GM19023 (cell line): ENCODE measurements at regions not wholly inside any gene's neighbourhood (a gene's known extent, or its start where the extent isn't known, plus 50 kb on each side); places are given as distances from the start of the nearest gene placed in this dataset.
A peak's percentile ranks its signal among the peaks of the same experiment; 100 is the strongest.
"Not testable (repeated sequence)": the region's sequence is repeated elsewhere in the genome, so short reads cannot be mapped to it uniquely, and the experiment has no call there.

Experiments used
- ATAC-seq: cut with Tn5 transposase; IDR thresholded peaks from one replicate; pipeline ENCODE4 v1.9.1; 2021; ENCODE audit warnings: mild to moderate bottlenecking, moderate library complexity; ENCODE audit not compliant: unreplicated experiment

DNA sequence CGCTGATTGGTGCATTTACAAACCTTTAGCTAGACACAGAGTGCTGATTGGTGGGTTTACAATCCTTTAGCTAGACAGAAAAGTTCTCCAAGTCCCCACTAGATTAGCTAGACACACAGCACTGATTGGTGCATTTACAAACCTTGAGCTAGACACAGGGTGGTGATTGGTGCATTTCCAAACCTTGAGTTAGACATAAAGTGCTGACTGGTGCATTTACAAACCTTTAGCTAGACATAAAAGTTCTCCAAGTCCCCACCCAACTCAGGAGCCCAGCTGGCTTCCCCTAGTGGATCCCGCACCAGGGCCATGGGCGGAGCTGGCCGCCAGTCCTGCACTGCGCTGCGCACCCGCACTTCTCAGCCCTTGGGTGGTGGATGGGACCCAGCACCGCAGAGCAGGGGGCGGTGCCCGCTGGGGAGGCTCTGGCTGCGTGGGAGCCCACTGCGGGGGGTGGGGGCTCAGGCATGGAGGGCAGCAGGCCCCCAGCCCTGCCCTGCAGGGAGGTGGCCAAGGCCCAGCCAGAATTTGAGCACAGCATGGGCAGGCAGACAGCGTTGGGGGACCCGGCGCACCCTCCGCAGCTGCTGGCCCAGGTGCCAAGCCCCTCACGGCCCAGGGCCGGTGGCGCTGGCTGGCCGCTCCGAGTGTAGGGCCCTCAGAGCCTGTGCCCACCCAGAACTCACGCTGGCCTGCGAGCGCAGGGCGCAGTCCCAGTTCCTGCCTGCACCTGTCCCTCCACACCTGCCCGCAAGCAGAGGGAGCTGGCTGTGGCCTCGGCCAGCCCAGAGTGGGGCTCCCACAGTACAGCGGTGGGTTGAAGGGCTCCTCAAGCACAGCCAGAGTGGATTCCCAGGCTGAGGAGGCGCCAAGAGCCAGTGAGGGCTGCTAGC lies 608.9 kb upstream of the LCORL start:
- no peak for ATAC-seq

DNA sequence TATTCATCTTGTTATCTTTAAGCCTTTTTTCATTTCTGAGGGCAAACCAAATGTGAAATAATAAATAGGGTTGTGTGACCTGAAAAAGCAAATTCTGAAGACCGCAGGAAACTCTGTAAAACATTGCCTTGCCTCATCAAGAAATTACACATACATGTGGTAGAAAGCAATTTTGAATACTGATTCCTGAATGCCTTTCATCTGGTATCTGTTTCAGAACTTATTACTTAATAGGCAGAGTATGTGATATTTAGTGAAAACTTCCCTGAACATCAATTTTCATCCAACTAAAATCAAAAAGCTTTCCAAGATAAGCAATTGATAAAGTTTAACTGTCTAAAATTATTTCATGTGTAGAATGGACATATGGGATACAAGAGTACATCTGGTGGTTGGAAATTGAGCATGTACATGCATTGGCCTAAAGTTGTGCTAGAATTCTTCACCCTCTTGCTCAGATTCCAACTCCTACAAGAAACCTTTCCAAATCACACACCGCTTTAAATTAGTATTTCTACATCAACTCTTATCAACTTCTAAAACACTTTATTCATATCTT lies 606.0 kb upstream of the LCORL start:
- ATAC-seq, result no peak

DNA sequence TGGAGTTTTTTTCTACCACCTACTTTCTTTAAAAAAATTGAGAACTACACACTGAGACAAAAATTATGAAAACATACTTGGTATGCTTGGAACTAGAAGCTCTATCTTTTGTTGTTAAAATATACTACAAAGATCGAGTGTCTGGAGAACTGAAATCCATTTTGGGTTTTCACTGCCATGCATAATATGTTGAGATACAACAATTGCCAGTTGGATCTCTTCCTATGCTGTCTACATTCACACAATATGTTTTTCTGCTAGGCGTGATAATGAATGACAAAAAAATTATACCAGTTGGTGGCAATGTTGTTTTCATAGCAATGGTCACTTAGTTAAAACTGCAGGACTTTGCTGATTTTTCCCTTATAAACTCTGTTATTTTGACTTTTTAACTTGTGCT lies 605.4 kb upstream of the LCORL start:
- no peak for ATAC-seq

DNA sequence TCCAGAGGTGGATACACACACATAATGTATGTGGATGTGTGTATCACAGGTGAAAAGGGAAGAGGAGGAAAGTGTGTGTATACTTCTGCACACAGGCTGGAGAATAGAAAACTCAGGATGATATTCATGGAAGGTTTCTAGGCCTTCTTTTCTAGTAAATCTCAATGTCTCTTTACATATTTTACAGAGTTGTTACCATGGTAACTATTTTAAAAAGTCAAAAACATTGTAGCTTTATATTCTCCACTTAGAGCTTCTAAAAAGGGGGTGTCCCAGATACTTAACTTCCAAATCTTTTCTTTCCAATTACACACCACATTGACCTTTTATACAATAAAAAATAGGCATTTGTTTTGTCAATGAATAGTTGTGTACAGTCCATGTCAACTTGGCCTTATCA lies 604.8 kb upstream of the LCORL start:
- no peak for ATAC-seq

DNA sequence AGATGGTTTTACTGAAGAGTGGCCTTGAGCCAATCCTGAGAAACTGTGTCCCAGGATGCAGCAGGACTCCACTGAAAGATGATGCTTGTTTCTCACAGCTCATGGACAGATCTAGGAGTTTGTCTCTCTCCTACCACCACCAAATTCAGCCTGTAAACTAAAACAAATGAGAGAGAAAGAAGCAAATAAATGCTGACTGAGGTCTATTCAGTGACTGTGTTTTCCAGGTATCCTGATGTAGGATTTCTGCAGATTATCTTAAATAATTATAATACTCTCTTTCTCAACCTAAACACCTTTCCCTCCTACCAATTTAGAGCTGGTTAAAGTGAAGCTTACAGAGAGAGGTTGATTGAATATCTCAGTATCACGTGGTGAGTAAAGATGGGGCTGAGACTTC lies 599.6 kb upstream of the LCORL start:
- no peak for ATAC-seq

DNA sequence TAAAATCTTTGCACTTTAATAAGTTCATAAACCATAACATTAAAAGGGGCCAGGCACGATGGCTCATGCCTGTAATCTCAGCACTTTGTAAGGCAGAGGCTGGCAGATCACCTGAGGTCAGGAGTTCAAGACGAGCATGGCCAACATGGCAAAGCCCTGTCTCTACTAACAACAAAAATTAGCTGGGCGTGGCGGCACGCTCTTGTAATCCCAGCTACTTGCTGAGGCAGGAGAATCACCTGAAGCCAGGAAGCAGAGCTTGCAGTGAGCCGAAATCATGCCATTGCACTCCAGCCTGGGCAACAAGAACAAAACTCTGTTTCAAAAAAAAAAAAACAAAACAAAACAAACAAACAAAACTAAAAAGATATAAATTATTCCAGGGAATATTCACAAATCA lies 595.2 kb upstream of the LCORL start:
- ATAC-seq, result no peak

DNA sequence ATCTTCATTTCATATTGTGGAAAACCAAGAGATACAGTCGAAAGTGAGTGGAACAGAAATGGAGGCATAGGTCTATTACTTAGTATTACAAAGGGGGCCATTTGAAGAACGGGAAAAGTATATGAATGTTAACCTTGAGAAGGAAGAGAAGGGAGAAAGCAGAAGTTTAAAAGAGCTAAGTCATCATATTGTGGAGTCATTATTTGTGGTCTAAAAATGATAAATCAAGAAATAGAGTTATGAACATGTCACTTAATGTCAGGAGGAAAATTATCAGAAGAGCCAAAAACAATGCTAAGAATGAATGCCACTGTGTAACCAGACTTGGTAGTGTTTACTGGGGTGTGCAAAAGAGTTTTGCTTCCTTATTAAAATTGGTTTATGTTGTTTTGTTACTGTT lies 589.5 kb upstream of the LCORL start:
- no peak for ATAC-seq

DNA sequence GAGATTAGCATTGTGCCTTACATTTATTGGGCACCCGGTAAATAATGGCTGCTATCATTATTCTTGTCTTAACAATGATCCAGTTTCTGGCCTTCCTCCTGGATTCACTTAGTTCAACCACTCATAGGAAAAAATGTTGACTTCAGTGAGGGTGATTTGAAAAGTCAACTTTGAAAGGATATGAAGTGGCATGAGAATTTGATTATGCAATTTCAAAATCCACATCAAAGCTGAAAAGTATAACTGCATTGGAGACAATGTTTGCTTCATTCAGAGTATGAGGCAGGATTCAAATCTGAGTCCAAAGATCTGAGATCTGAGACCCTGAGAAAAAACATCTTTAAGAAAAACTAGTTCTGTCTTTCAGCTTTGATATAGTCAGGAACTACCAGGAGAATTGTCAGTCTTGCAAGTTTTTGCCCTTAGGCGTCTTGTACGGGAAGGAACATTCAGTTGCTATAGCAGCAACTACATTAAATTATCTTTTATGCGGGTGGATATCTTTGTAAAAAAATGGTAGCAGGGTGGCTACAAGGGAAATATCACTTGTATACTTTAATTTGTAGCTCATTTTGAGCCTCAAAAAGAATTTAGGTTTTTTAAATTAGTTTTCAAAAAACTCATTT lies 587.5 kb upstream of the LCORL start:
- no peak for ATAC-seq

DNA sequence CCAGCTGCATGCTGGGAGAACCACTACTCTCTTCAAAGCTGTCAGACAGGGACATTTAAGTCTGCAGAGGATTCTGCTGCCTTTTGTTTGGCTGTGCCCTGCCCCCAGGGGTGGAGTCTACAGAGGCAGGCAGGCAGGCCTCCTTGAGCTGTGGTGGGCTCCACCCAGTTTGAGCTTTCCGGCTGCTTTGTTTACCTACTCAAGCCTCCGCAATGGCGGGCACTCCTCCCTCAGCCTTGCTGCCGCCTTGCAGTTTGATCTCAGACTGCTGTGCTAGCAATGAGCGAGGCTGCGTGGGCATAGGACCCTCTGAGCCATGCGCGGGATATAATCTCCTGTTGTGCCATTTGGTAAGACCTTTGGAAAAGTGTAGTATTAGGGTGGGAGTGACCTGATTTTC lies 581.1 kb upstream of the LCORL start:
- ATAC-seq, result not testable (repeated sequence)

DNA sequence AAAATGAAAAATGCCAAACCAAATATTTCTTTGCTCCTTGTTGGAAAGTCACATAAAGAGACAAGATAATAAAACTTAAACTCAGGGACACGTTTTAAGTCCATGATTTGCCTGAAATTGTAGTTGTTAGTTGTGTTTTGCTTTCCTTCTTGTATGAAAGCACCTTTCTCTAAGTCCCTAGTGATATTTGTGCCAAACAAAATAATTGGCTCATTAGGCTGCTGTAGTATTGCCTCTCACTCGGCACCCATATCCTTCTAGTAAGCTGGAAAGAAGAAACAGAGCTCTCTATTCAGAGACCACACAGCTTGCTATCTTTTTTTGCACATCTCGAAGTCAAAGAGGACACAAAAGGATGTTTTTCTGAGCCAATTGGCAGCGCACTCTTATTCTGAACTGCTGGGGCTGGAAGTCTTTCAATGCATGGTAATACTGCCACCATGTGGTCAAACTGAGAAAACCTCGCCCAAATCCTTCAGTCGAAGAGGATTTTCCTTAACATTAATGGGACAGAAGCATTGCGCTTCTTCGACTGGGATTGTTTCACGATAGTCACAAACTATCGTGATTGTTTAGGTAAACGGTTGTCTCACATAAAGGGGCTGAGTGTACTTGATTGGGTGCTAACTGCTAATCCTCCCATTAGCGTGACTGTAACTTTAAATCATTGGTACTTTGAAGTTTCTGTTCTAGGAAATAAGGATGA lies 571.9 kb upstream of the LCORL start:
- peak; percentile 85 for ATAC-seq

DNA sequence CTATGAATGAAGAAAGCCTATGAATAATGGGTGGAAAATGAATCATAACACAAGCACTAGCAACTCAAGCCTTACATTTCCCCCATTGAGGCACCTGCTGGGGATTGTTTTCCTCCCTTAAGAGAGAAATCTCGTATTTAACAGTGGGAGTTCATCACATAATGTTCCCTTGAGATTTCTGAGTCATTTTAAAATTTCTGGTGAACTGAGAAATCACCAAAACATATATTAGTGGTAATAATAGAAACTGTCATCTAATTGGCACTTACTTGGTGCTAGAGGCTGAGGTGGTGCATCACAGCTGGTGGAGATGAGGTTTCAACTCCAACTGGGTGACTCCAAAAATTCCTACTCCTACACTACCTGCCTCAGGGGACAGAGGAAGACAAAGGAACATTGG lies 561.3 kb upstream of the LCORL start:
- ATAC-seq, result no peak

DNA sequence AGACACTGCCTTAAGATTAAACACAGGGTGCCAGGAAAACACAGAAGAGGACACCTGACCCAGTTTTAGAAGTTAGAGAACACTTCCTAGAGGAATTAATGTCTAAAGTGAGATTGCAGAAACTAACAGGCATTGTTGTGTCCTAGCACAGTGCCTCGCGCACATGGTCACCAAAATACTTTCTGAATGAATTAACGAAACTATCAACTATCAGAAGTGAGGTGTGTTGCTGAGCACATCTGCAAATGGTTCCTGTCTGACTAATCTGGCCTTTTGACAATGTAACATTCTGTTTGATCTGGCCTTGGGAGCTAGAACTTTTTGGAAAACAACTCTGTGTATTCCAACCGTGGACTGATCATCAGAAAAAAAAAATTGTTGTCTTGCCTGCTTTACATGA lies 556.8 kb upstream of the LCORL start:
- ATAC-seq, result no peak

DNA sequence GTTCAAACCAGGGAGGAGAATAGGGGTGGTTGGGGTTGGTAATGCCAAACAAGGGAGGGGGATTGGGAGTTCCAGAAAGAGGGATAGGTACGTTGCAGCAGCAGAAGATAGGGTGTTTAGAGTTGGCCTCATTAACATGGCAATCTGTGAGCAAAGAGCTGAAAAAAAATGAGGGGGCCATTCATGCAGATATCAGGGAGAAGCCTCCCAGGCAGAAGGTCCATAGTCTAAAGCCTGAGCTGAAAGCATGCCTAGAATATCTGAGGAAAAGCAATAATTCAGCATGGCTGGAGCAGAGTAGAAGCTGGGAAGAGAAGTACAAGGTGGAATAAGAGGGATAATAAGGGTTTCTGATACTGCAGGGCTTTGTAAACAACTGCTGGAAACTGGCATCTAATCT lies 550.9 kb upstream of the LCORL start:
- no peak for ATAC-seq

DNA sequence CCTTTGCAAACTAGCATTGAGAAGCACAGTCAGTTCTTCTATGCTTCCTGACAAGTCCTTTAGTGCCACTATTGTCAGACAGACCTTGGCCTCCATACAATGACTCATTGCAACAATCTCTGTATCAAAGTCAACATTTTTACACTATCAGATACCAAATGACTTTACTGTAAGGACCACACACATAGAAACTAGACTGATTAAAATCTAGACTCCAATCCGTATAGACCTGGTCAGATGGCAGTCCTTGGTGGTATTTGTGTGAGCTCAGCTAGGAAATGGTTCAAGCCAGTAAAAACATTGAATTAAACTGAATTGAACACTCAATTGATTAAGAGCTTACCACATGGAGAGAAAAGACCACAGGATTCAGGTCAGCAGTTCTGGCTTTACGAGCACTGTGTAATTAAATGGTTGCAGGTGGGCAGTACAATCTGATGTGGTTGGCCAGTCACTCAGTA lies 549.8 kb upstream of the LCORL start:
- no peak for ATAC-seq

DNA sequence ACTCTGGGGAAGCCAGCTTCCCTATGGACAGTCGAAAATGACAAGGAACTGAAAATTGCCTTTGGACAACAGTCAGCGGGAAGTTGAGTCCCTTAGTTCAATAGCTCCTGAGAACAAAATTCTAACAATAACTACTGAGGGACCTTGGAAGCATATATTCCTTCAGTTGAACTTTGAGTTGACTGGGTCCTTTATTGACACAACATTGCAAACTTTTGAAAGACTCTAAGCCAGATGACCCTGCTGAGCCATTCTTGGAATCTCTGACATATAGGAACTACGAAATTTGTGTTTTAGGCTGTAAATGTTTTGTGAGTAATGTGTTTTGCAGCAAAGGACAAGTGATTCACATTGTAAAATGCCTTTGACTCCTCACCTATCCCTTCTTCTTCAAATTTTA lies 548.8 kb upstream of the LCORL start:
- no peak for ATAC-seq

DNA sequence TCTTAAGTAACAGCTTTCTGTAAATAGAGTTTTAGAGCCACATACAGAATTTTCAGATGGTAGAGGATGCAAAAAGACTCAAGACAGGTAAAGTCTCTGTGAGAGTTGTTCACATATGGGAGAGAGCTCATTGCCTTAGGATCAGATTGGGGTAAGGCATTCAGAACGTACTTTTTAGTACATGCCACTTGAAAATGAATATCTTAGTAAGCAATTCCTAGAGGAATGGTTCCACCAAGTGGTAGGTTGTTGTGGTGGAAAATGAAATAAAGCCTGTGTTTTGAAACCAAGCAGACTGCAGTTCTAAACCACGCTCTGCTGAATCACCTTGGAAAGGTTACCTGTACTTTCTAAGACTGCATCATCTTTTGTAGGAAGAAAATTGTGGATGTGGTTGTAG lies 547.0 kb upstream of the LCORL start:
- no peak for ATAC-seq

DNA sequence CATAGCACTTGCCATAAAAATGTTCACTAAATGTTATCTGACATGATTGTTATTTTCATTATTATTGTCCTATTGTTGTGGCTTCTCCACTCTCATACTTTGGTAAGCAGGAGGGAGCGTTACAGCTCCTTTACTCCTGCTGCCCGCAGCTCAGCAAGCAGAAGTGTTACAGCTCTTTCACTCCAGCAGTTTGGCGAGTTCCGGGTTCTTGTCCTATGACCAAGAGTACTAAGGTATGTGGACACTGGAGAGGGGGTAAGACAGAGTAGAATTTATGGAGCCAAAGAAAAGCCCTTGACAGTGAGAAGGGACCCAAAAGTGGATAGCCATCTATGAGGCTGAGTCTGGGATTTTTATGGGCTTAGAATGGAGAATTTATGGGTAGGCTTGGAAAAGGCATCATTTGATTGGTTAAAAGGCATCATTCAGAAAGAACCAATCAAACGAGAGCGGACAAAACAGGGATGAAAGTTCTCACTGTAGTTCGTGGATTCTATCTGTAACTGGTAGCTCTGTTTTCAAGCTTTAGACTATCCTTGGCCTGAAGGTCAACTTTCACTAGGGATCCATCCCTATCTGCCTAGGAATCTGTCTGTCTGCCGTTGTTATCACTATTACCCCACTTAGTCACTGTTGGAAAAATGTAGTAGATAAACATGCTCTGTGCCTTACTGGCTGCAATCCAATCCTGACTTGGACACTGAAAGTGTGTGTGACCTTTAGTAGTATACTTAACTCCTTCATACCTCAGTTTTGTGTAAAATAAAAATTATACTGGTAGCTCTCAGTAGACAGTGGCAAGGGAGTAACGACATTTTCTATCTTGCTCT lies 545.6 kb upstream of the LCORL start:
- ATAC-seq, result no peak

DNA sequence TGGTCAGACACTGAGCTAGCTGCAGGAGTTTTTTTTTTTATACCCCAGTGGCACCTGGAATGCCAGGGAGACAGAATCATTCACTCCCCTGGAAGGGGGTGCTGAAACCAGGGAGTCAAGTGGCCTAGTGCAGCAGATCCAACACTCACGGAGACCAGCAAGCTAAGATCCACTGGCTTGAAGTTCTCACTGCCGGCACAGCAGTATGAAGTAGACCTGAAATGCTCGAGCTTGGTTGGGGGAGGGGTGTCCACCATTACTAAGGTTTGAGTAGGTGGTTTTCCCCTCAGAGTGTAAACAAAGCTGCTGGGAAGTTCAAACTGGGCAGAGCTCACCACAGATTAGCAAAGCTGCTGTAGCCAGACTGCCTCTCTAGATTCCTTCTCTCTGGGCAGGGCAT lies 537.9 kb upstream of the LCORL start:
- no peak for ATAC-seq

DNA sequence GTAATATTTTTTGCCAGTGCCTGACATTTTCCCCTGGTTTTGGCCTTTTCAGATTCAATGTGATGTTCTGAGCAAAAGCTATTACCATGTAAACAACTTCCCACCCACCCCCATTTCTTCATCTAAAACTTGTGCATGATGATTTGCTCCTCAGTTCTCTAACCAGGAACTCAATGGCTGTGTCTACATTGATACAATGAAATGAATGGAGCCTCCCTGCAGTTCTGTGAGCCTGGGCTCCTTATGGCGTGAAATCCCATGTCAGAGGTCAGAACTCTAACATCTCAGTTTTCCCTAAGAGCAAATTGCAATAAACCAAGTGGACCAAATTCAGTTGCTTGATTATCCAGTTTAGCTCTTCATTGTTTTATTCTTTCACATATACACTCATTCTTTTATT lies 534.8 kb upstream of the LCORL start:
- no peak for ATAC-seq

DNA sequence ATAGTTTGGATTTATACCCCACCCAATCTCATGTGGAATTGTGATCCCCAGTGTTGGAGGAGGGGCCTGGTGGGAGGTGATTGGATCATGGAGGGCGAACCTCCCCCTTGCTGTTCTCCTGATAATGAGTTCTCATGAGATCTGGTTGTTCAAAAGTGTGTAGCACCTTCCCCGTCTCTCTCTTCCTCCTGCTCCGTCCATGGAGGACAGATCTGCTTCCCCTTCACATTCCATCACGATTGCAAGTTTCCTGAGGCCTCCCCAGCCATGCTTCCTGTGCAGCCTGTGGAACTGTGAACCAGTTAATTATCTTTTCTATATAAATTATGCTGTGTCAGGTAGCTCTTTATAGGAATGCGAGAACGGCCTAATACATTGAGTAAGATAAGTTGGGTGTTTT lies 518.8 kb upstream of the LCORL start:
- ATAC-seq, result no peak

DNA sequence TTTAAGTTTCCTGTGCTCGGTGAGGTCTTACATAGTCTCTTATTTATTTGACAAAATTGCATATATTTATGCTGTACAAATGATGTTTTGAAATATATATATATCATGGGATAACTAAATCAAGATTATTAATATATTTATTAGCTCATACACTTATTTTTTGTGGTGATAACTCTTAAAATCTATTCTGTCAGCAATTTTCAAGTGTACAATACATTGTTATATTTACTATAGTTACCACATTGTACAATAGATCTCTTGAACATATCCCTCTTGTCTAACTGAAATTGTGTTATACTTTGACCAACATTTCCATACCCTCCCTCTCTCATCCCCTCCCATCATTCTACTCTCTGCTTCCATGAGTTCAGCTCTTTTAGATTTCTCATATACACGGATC lies 516.6 kb upstream of the LCORL start:
- ATAC-seq, result no peak
